HG02870 (cell line): ENCODE measurements at regions not wholly inside any gene's neighbourhood (a gene's known extent, or its start where the extent isn't known, plus 50 kb on each side); places are given as distances from the start of the nearest gene placed in this dataset.
"Not testable (repeated sequence)": the region's sequence is repeated elsewhere in the genome, so short reads cannot be mapped to it uniquely, and the experiment has no call there.

Experiments
- ATAC-seq: cut with Tn5 transposase; IDR thresholded peaks from one replicate; pipeline ENCODE4 v1.9.1; 2021; ENCODE audit warnings: mild to moderate bottlenecking, moderate library complexity; ENCODE audit not compliant: unreplicated experiment

DNA sequence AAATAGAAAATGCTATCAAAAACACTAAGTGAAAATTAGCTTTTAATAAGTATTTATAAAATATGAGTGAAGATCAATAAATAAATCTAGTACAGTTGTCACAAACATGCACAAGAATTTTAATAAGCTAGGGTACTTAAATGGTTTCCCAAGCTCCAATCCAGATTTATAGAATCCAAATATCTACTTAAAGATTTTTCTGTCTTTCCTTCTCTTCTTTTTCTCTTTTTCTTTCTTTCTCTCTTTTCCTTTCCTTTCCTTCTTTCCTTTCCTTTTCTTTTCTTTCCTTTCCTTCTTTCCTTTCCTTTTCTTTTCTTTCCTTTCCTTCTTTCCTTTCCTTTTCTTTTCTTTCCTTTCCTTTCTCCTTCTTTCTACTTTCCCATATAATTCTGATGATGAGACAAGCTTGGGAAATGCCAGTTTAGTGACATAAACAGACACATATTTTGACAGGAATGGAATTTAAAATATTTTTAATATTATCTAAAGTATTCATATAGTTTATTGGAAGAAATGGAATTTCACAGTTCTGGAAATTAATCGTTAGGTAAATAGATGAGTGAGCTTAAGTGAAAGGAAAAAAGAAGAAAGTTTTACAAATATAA lies 832.8 kb downstream of the NR2F1-AS1 start:
- ATAC-seq: no peak

DNA sequence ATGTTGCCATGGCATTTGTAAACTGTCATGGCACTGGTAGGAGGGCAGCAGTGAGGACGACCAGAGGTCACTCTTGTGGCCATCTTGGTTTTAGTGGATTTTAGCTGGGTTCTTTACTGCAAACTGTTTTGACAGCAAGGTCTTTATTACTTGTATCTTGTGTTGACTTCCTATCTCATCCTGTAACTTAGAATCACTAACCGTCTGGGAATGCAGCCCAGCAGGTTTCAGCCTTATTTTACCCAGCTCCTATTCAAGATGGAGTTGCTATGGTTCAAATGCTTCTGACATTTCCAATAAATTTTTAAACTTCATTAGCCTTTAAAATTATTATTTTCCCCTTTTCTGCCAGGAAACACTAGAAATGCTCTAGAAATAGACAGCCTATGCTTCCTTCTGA lies 839.1 kb downstream of the NR2F1-AS1 start:
- ATAC-seq: no peak

DNA sequence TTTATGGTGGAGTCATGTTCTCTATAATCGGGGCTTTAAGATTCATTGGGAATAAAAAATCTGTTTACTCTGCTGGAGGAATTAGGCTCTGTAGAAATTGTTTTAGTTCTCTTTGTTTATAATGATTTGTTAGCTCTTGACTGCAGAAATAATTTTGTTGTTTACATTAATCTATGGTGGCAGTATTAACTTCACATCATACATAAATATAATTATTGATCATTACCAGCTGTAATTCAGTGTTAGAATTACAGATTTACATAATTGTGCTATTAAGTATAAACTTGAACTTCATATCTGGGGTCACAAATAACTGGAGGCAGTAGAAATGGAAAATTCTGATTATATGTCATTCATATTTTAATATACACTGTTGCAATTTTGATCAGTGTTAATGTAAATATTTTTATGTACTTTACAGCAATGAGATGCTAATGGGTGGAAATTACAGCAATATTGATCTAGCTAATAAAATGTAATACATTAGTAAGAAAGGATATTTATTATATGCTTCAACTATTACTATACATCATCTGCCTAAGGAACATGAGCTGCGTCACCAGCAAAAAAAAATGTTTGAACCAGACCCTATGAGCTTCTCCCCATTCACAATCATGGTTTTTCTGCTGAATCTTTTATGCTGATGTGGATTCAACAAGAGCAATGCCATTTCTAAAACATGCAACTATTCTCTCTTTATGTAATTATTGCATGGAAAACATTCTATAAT lies 846.6 kb downstream of the NR2F1-AS1 start:
- no peak for ATAC-seq

DNA sequence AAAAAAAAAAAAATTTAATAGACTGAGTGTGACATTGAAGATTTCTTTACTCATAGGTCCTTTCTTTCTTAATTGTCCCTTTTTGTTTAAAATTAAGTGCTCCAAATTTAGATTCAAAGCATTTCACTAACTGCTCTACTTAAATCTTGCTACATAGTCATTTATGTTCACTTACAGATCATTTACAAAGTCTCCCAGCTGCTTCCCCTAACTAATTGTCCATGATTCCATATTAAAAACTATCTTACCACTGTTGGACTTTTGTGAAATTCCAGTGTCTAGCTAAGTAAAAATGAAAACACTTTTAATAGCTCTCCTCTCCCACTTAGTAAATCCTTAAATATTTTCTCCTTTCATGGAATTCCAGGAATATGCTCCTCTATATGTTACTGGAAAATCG lies 850.5 kb downstream of the NR2F1-AS1 start:
- ATAC-seq: no peak

DNA sequence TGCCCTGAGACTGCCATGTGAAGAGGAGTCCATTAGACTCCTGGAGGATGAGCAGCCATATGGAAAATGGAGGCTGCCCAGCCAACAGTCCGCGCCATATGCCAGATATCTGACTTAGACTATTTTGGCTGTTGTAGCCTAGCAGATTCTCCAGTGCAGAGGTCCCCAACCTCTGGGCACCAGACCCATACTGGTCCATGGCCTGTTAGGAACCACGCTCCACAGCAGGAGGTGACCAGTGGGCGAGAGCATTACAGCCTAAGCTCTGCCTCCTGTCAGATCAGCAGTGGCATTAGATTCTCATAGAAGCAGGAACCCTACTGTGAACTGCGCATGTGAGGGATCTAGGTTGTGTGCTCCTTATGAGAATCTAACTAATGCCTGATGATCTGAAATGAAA lies 851.9 kb downstream of the NR2F1-AS1 start:
- no peak for ATAC-seq

DNA sequence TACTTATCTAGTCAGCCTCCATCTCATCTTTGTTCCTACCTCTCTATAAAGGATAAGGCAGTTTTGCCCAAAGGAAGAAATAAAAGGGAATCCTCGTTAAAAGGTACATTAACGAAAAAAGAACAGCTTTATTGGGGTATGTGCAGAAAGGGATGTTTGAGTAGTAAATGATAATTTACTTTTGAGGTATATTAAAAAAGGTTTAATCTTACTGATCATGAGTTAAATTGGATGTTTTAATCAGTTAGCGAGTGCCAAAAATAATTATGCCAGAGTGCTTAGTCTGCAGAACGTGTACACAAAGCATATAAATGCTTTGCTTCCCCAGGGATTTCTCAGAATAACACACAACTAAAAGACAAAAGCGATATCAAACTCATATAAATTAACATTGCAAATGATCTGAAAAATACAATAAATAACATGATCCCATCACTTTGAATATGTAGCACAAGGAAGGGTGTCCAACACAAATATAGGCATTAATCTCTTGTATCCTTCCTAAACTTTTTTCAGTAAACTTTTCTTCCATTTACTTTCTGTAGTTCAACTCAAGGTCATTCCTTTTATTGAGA lies 865.0 kb downstream of the NR2F1-AS1 start:
- no peak for ATAC-seq

DNA sequence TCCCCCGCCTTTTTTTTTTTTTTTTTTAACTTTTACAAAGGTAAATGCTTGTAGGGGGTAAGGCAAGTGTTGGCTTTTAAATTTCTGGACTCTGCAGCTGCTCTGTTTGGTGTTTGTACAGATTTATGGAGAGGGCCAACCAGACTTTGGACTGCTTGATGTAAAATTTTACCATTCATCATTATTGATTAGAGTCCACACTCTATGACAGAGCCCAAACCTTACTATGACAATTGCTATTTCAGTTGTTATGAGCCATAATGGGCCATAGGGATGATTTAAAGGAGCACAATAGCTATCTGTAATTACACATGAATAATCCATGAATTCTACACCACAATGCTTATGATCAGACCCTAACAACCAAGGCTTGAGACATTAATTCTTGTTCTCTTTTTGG lies 867.2 kb downstream of the NR2F1-AS1 start:
- ATAC-seq: no peak

DNA sequence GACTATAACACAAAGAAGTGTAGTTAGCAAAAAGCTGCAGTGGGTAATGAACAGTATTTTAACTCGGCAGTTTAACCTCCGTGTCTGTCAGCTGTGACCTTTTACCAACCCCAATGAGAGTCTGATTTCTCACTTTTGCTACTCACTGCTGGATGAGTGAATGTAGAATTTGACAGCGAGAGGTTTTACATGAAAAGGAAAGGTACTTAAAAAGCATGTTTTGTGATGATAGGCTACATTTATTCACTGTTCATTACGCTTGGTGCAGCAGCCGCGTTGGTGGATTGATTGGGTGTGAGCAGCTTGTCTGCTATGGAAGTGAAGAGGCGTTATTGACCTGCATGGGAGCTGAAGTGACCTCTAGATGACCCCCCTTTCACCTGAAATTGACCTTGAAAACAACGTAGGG lies 867.7 kb downstream of the NR2F1-AS1 start:
- ATAC-seq: no peak

DNA sequence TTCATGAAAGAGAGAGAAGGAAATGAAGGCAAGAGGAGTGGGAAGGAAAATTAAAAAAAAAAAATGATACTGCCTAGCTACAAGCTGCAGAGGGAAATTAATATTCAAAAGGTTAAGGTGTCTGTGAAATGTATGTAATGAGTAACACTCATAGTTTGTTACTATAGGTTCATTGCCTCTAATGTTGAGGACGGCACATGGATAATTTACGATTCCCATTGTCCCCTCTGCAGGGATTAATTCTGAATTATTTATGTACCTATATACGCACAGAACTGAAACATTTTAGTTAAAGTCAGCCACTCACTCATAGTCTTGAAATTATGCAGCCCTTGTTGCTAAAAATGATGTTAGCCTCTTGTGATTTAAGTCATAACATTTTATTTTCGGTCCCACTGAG lies 869.1 kb downstream of the NR2F1-AS1 start:
- ATAC-seq: no peak

DNA sequence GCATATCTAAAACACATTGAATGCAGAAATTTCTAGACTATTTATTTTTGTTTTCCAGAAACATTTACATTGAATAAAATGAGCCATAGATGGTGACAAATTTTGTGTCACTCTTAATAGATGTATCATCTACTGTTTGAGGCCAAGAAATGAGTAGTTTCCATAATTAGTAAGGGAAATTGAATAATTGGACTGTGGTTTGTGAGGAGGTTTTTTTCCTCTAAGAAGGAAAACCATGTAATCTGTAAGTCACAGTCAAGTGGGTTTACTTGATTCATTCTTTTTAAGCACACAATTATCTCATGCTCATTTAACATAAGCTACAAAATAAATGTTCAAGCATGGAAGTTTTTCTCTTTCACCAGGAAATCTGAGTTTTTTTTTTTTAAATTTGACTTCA lies 876.4 kb downstream of the NR2F1-AS1 start:
- ATAC-seq: no peak

DNA sequence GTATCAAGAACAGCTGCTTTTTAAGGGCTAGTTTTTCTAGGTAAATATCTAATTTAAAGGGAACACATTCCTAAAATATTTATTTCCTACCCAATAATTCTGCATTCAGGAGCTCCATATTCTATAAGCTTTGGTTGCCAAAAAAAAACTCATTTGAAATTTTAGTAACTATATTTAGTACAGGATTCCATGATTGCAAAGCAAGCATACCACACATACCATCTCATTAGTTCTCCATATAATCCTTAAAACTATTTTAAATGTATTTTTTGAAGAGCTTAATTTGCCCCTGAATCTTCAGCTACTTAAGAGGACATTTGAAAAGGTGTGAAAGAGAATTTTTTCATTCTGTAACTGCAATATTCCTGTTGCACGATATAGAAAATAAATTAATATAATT lies 877.0 kb downstream of the NR2F1-AS1 start:
- no peak for ATAC-seq

DNA sequence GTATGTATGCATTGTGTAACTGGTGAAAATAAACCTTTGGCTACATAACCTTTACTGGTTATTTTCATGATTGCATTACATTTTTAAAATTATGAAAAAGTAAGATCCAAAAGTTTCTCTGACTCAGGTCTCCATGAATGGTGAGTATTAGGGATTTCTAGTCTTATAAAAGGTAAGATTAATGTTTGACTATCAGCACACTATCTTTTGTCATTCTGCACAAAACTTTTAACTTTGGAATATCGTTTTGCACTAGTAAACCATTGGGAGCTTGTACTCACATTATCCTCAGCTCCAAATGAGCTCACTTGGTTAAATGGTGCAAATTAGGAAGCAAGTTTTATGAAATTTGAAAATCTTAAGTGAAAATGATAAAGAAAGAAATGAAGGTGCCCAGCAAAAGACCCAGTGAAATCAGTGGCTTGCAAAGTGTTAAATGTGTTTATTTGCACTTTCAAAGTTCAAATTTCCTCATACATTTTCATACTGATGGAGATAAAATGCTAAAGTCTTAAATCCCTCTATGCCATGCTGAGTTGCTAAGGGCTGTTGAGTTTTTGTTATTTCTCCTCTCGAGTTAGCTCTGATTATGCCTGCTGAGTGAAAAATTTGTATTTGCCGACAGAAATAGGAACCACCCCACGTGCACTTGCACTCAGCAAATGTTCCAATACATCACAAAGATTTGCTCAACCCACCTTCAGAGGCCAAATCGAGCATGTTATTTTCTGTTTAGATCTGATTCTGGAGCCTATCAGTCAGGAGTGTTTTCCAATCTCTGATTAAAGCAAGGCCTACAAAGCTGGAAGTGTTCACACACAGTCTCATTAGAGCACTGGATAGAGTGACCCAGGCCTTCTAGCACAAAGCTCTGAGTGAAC lies 885.7 kb downstream of the NR2F1-AS1 start:
- ATAC-seq: no peak

DNA sequence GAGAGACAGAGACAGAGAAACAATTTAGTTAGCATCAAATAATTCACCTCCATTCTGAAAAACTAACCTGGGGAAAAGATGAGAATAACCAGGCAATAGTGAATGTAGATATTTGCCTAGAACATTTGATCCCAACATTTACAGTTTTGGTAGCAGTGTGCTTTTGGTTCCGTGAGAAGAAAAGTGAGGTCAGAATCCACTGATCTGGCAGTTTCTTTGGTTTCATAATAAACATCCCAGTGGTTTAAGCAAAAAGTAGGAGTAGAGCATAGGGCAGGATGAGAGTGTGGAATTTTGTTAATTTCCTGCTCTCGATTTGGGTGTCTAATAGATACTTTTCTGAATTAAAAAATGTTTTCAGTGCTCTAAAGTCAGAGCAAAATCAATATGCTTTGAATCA lies 887.0 kb downstream of the NR2F1-AS1 start:
- ATAC-seq: no peak

DNA sequence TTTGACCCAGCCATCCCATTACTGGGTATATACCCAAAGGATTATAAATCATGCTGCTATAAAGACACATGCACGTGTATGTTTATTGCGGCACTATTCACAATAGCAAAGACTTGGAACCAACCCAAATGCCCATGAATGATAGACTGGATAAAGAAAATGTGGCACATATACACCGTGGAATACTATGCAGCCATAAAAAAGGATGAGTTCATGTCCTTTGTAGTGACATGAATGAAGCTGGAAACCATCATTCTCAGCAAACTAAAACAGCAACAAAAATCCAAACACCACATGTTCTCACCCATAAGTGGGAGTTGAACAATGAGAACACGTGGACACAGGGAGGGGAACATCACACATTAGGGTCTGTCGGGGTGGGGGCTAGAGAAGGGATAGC lies 889.1 kb downstream of the NR2F1-AS1 start:
- ATAC-seq: not testable (repeated sequence)

DNA sequence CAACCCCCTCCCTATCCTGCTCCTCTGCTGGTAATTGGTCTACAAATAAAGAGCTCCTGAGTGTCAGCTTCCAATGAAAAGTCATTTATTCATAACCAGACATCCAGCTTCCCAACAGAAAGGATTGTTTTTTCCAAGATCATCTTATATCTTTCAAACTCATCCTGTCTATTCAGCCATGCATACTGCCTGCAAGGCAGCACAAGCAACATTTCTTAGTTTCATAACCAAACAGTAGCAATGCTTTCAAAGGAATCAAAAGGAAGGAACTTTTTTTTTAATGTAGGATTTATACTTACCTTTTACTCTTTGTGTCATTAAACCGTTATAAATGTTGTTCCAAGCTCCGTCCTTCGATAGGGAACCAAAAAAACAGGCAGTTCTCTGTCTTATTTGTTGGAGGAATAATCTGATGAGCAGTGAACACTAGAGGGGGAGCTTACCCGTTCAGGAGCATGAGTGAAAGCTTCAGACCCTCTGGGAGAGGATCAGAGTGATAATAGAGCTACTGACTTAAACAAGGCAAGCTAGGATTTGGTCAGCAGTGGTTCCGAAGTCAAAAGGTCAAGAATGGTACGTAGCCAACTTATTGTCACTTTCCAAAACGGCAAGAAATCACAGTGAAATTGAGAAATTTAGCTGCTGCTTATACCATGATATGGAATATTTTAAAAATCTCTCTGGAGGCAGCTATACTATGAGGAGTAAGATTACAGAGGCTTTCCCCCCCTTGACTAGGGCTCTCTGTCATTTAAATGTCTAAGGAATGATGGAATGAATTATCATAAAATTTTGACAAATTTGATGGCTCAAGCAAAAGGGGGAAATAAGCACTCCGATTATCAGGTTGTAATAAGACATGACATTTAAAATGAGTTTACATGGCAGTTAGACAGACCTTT lies 892.9 kb downstream of the NR2F1-AS1 start:
- no peak for ATAC-seq

DNA sequence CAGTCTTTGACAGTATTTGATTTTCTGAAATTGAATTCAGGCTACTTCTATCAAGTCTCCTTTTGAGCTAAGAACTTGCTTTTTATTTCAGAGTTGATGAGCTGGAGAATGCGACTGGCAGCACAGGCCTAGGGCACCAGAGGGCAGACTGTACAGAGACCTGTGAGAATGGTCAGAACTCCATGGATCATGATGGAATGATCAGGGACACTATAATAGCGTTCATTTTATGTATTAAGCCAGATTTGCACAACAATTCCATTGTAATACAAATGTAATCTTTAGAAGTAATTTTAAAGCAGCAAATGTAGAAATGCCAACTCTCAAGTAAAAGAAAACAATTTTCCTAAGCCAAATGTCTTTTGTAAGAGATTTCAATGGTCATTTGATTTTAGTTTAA lies 902.4 kb downstream of the NR2F1-AS1 start:
- ATAC-seq: no peak

DNA sequence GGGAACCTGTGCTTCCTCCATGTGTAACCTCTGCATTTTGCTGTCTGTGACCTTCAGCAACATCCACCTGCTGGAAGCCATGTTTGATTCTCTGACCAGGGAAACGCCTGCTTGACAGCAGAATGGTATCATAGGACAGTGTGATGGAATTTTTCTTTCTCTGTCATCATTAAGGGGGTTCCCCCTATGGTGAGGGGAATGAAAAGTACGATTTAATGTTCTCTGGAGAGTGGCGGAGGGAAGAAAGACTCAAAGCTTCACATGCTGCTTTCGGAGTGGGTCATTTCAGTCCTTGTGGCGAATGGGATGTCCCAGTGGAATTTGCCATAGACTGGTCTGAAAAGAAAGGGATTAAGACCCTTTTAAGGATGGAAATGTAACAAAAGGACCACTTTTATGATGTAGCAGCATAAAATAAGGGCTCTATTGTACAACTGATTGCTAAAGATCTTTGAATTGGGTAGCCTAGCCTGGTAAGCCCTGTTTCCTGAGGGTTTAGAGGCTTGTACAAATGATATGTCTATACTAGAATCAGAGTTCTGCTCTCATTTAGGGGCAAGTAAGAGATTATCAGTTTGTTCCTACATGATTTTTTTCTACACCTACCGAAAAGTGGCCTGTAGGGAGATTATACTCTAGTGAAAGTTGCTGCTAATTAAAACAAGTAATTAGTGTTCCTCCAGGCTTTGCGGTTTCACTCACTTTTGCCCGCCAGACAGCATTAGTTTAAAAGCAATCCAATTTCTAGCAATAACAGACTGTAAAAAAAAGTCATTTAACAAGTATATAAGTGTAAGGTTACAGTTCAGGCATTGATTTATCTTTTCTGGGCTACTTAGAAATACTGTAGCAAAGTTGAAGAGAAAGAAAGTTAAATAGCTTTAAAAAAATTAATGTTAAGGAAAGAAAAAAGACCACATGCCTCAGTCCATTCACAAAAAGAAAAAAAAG lies 904.5 kb downstream of the NR2F1-AS1 start:
- no peak for ATAC-seq

DNA sequence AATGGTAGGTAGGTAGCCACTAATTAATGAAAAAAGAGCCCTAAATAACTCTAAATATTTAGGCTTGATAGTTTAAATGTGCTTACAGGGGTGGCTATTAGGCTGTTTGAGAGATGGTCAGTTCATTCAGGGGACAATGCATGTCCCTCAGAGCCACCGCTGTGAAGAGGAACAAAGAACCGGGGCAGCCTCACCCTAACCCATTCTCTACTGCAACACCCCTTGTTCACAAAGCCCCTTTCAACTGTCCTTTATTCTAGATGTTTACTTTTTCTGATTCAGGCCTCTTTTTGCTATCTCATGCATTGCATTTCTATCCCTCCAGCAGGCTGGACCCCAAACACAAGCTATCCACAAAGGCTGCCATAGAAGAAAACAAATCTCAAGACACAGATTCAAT lies 906.7 kb downstream of the NR2F1-AS1 start:
- no peak for ATAC-seq

DNA sequence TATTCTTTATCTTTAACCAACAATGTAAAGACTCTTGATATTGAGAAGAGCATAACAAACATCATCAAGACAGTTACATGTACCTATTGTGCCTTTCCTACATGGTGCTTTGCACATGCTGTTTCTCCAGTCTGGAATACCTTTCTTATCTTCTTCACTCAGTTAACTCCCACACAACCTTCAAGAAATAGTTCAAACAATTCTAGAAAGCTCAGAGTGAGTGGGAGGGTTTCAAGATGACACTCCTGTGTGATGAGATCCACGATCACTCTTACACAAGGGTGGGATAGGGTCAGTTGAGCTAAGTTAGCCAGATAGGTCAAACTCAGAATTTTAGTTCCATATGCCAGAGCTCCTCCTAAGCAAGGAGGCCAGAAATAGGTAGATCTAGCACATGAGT lies 915.5 kb downstream of the NR2F1-AS1 start:
- no peak for ATAC-seq
